T1000 (cell line): ENCODE measurements at regions not wholly inside any gene's neighbourhood (a gene's known extent, or its start where the extent isn't known, plus 50 kb on each side); places are given as distances from the start of the nearest gene placed in this dataset.
"Not testable (repeated sequence)": the region's sequence is repeated elsewhere in the genome, so short reads cannot be mapped to it uniquely, and the experiment has no call there.

Experiments
- DNase-seq: peaks from one replicate; lab custom pipeline; 2025; ENCODE audit warnings: mixed read lengths; lab: John Stamatoyannopoulos, UW

DNA sequence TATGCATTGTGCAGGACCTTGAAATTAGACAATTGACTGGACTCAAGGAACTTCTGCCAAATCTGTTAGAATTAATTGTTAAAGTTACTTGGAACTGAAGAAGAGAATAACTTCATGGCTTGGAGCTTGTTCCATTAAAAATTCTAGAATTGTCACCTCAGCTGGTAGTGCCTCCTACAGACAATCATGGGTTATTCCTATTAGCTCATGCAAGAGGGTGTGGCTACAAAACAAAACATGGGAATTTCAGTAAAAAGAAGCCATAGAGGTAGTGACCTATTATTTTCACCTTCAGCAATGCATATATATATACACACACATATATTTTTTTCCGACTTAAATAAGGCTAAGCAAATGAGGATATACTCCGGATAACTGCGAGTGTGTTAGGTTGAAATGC is 181.9 kb upstream of the DTNA start:
- DNase-seq, result no peak

DNA sequence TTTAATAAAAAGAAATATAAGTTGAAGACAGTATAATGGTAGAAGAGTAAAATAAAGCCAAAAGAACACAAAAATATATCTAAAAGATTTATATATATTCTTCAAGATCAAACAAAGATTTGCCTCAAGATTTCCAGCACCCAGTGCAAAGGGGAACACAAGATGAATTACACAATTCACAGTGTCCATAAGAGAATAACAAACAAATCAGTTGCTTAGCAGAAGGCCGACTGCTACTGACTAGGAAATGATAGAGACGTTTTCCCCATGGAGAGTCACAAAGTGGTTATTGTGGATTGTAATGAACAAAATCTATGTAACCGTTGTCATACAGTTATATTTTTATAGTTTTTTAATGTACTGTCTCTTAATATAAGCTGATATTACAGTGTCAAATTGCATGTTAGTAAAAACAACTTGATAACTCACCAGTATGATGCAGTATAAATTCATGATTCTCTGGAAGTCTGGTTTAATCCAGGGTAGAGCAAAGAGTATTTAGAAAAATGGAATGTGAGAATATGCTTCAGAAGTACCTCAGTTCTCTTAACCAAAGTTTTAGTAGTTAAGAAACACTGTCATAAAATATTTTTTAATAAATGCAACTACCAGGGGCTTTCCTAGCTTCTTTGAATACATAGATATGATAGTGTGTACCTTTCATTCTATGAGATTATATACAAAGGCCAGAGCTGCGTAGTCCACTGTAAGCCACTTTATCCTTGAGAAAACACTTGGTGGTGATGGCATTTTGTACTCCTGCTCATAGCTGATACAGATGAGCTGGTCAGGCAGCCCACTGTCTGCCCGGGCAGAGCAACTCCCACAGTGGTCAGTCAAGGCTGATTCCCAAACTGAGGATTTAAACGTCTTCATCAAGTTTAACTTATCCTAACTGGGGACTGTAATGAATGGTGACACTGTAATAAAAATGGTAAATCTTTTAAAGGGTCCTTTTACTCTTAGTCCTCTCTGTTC is 180.5 kb upstream of the DTNA start:
- DNase-seq, result no peak

DNA sequence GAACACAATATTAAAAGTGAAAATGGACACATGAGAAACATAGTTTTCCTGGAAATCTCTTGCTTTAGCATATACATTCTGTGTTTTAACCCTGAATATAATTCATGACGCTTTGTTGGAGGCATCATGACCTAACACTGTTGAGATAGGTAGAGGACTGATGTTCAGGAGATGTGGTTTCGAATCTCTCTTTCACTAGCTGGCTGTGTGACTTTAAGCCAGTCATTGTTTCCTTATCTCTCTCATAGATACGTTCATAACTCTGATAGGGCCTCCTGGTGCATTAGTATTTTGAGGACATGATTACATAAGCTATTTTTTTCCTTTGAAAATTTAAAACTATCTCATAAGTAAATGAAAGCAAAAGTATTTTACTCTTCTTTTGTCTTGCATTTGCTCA is 179.0 kb upstream of the DTNA start:
- DNase-seq, result no peak

DNA sequence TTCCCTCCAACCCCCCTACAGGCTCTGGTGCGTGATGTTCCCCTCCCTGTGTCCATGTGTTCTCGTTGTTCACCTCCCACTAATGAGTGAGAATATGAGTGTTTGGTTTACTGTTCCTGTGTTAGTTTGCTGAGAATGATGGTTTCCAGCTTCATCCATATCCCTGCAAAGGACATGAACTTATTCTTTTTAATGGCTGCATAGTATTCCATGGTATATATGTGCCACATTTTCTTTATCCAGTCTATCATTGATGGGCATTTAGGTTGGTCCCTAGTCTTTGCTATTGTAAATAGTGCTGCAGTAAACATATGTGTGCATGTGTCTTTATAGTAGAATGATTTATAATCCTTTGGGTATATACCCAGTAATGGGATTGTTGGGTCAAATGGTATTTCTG is 175.5 kb upstream of the DTNA start:
- not testable (repeated sequence) for DNase-seq

DNA sequence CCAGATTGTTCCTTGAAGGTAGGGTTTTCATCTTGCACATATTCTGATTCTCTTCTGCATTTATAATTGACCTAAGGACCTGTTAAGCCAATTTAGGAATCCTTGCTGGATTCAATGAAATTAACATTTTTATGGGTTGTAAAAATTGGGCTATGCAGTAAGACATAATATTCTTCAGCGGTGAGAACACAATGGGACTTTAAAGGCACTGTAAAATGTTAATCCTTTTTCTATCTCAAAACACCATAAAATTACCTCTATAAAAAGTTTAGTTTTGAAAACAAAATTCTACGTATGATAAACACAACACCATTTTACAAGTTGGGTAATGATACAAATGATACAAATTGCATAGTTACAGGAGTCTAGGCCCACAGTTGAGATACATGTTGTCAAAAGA is 169.2 kb upstream of the DTNA start:
- no peak for DNase-seq

DNA sequence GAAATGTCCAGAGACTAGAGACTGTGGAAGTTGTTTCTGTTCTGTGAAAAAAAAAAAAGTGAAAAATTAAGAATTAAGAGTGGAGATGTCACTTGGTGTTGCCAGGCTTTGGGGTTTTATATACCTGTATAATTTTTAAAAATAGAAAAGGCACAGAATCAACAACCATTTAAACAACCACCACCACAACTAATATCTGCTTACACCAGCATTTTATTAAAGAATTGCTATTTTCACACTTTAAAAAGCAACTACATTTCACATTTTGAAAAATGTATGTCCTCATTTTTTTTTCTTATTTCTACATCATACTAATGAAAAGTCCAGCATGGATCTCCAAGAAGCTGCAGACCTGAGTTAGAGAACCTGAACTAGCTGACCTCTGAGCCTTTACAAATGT is 167.5 kb upstream of the DTNA start:
- DNase-seq, result no peak

DNA sequence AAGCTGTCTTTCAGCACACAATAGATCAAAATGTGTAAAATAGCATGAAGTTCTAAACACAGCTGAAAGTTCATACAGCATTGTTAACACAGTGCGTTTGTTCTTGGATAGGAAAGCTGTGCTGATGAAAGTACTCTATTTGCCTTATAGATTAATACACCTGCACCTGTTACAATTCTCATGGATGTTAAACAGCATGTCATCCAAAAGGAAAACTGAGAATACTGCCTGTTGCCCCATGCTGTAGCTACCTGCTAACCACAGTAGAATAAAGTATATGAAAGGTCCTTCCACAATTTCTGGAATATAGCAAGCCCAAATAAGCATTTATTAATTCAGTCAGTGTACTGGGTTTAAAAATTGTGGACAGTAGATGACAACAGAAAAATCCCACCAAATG is 166.7 kb upstream of the DTNA start:
- no peak for DNase-seq

DNA sequence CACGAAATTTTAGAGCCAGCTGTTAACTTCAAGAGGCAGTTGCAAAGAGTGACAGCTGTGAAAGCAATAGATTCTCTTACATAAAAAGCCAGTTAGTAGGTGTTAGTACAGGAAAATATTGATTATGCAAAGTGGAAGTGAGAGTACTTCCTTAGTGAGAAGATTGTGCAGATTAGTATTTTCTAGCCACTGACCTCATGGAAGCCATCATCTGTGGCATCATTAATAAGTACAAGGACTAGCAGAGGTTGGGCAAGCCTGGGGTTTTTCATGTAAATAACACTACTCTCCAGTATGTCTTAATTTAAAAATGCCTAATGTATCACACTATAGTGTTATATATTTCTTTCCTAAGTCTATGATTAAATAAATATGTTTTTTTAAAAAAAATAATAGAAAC is 166.2 kb upstream of the DTNA start:
- no peak for DNase-seq

DNA sequence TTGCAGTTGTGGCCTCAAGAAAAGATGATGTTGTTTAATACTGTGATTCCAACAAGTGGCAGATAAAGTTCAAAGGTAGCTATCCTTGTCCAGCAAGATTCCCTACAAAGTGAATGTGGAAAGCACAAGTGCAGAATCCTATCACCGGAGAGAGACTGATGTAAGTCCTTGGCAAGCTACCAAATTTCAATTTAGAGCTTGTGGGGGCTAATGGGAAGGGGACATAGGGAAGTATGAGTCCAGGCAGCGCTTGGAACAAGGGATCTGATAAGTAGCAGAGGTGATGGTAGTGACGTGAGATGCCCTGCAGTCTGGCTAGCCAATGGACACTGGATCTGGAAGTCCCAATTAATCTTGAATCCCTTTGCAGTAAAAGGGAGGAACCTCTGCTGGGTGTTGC is 165.2 kb upstream of the DTNA start:
- no peak for DNase-seq

DNA sequence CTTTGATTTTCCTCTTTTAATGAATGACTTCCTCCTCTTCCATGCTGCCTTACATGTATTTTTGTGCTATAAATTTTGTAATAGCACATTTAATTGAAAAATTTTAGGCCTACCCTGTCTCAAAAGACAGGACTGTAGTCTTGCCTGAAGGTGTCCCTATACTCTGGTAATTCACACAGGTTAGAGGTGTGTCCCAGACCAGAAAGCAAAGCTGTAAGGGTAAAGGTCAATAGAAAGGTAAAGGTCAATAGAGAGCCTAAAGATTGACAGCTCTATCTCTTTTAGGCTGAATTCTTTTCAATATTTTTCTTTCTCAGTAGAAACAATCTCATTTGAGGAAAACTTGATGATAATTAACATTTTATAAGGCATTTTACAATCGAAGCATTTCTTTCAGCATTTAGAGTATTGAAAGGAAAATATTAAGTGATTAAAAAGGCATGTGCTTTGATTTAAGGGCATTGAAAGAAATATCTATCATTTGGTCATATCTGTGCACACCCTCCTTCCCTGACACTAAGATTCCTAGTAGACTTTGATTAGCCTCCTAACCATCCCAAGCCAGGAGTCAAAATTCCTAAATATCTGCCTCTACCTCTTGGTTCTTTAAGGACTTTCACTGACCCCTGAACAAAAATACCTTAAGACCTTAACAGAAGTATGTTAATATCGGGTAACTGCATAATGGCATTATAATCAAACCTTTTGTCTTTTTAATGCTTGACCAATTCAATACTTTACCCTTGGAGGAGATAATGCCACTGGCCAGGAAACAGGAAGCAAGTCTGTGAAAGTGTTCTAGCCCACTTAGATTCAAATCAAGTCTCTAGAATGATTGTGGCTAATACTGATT is 161.8 kb upstream of the DTNA start:
- no peak for DNase-seq

DNA sequence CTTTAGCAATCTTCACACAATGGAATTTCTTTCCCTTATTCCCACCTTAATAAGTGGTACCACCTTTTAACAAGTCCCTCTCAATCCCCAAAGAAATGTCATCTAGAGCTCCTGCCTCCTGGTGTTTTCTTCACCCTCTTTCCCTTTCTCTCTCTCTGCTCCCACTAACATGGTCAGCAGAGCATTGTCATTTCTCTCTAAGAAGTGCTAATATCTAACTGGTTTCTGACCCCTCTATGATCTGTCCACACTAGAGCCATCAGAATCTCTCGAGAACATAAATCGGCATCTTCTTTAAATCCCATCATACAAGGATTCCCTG is 161.2 kb upstream of the DTNA start:
- no peak for DNase-seq

DNA sequence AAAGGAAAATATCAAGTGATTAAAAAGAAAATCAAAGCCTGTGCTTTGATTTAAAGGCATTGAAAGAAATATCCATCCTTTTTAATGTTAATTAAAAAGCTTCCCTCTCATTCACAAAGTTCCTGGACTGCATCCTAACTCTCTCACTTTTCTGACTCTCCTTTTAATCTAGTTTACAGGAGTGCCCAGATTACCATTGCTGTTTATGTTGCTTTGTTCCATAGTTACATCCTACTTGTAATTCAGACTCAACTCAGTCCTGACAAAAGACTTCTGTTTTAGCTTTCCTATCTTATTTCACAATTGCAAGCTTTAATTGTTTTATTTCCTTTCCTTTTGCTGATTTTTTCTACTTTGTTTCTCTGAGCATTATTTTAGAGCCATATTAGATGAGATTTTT is 160.7 kb upstream of the DTNA start:
- no peak for DNase-seq

DNA sequence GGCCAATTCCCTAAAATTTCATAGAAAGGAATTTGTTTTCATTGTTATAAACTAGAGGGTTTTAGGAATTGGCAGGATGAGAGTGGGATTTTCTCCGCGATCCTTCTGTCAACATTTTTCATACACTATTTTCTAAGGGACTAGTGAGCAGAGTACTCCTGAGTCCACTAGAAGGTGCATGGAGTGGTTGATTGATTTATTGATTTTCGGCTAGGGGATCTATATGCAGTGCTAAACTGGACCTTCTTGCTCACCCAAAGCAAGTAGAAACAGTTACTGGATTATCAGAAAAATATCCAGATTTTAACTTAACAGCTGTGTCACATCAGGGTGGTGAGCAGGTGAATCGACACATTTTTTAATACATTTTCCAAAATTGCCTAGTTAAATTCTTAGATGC is 159.9 kb upstream of the DTNA start:
- DNase-seq, result no peak

DNA sequence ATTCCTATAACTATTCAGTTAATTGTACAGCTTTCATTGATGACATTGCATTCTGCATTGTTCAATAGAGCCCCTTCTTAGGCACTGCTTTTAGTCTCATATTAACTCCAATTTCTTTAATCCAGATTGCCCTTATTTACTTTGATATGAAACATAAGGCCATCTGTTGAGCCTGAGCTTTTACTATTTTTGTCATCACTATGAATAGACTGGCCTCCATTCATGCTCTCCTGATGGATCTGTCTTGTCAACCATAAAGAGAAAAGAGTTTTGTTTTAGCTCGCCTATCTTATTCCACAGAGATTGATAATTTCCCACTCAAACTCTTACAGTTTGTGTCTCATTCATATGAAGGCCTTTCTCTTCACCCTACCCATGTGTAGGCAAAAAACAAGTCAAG is 159.2 kb upstream of the DTNA start:
- DNase-seq, result no peak

DNA sequence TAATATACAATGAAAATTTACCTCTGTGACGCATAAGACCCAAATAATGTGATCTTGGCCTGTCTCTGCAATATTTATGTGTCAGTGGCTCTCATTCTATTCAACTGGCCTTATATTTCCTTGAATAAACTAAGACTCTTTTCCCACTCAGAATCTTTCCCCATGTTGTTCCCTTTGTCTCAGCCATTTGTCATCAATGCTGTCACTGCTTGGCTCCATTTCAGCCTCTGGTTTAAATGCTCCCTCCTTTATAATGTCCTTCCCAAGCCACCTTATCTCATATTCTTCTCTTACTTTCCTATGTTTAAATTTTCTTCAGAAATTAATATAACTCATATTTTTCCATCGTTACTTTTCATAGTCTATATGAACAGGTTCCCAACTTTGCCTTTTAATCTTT is 158.3 kb upstream of the DTNA start:
- no peak for DNase-seq

DNA sequence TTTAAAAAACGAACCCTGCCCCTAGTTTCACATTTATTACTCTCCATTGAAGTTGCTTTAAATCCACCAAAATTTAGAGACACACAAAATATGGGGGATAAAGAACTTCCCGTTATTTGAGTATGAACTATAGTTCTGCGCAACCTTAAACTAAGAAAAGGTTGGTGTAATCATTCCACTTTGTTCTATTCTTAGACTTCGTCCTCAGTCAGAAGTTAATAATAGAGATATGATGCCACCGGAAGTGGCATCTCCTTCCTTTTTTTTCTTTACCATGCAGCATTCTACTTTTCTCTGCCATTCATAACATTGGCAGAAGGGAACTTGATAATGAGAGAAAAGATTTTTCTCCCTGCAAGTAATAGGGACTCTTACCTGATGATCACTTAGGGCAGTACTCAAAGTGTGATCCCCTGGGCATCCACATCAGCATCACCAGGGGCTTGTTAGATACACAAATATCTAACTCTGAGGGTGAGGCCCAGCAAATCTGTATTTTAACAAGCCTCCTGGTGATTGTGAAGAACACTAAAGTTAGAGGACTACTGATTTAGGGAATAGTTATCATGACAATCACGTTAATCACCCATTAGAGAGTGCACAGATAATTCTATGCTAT is 147.7 kb upstream of the DTNA start:
- no peak for DNase-seq

DNA sequence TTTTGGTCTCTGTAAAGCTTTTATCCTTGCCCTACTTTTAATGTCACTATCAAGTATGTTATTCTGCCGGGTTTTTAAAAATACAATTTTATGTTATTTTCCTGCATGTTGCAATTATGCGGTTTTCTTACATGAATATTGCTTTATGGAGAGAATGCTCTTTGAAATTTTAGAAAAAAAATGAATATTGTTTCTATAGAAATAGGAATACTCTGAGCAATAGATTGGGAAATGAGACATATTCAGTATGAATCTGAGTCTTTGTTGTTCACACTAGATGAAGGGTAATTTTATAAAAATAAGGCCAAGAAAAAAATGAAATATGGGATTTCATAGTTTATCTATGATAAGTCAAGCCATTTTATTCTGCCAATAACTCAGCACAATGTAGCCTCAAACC is 142.2 kb upstream of the DTNA start:
- no peak for DNase-seq

DNA sequence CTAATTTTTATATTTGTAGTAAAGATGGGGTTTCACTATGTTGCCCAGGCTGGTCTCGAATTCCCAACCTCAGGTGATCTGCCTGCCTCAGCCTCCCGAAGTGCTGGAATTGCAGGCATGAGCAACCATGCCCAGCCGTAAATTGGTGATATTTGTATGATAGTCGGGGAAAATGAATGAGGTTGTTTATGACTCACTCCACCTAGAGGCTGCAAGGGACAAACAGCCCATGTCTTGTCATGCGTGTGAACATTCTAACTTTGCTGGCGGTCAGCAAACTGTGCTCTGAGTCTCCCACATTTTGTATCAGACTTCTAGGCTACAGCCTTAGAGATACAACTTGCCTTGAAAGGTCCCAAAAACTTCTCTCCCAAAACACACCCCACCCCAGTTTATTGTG is 133.5 kb upstream of the DTNA start:
- no peak for DNase-seq

DNA sequence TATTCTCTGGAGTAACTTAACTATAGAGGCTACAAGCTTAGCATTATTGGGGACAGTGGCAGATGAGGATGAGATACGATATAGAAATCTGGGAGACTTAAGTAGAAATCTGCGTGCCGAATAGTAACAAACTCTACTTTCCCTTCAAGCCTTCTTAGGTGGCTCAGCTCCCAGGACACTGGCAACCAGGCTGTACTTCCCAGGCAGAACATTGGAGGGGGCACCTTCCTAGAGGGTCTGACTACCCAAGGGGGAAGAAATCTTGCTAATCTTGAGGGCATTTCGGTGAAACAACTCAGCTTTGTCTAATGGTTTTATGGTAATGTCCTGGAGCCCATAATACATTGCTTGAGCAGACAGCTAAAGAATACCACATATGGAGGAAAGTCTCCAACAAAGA is 126.2 kb upstream of the DTNA start:
- no peak for DNase-seq

DNA sequence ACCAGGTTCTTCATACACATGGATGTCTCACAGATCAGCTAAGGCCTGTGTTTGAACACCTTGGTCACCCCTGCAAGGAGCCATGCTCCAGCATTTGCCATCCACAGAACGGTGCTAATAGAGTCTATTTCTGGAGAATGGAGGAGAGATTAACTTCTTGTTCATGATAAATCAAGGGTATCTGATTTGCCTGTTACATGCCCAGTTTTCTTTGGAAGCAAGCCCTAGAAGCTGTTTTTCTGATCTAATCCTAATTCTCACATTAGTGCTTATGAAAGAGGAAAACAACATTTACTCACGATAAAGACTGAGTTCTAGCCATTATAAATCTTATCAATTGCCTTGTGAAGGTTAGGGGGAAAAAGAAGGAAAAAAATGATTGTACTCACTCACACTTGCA is 119.6 kb upstream of the DTNA start:
- no peak for DNase-seq

DNA sequence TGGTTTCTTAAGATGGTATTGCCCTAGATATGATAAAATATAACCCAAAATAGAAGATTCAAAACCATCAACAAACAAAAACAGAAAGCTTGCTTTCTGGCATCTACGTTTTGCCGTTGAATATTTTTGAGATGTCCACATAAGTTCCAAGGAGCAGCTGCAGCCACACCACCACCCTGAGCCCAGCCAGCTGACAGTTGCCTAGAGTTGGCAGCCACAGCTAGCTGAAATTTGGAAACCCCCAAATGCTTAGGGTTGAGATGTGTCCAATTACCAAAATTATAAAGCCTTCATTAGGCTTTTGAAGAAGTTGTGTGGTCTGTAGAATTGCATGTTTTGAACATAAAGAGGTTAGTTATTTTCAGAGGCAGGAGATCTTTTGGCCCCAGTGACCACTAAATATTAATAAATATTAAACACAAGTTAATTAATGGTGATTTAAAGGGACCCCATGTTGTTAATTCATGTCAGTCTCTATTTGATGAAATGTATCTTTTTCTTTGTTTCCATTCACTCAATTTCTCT is 118.1 kb upstream of the DTNA start:
- no peak for DNase-seq

DNA sequence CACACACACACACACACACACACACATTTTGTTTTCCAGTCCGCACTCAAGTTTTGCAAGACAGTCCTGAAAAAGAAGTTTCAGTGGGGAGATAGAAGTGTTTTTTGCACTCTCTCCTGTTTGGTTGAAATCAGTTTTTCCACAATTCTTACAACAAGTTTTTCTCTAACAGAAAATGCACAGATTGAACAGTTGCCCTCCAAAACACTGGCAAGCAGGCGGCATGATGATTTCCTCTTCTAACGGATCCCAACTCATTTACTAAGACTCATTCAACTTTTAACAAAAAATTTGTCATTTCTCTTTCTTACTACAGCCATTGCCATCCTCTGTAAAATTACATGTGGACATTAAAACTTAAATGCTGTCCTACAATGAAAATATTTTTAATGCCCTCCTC is 117.6 kb upstream of the DTNA start:
- DNase-seq, result no peak

DNA sequence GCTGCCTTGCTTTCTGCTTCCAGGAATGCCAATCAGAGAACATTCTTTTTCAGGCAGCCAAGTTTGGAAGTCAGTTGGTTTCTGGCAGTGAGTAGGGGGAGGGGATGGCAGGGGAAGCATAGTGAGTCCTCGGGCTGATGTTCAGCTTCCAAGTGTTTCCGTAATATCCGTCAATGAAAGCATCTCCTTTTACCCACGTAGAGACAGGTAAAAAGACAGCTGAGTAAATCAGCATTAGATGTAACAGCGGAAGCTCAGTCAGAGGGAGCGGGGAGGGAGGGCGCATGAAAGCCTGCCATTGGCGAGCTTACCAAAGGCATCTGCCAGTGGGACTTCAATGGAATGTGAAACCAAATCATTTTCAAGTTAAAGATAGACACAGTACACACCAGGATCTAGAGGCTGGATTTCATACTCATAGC is 117.1 kb upstream of the DTNA start:
- no peak for DNase-seq
